H1 (cell line): ENCODE measurements at regions not wholly inside any gene's neighbourhood (a gene's known extent, or its start where the extent isn't known, plus 50 kb on each side); places are given as distances from the start of the nearest gene placed in this dataset.

Source experiments
- CTCF ChIA-PET: fragments of 300-600 bp; sonication (Branson Sonifier 250); formaldehyde crosslinking; loops from one replicate; lab custom pipeline; 2021; ENCODE audit not compliant: partially characterized antibody; lab: Charles Lee
- POLR2A ChIA-PET: fragments of 300-600 bp; sonication (Branson Sonifier 250); formaldehyde crosslinking; loops from one replicate; lab custom pipeline; 2021; ENCODE audit warnings: inconsistent platforms; ENCODE audit not compliant: partially characterized antibody; lab: Charles Lee
- DNase-seq, 2 experiments: peaks; one replicate each; pipeline versions ENCODE4 v3.0.0 to v3.0.0-alpha.2; 2010 to 2022; ENCODE audit warnings: low spot score in 2 of 2, low read depth in 1 of 2, mixed read lengths in 1 of 2
- FAIRE-seq: peaks from 2 replicates; lab custom pipeline; 2011; peaks lifted over from hg19 to GRCh38; lab: Jason Lieb, UNC
- H2AFZ ChIP-seq: 2 replicates; pipeline ENCODE4 v1.8.1; 2012; ENCODE audit warnings: low read length, inconsistent platforms
- H2AK5ac ChIP-seq: 2 replicates; pipeline ENCODE4 v1.6.1; 2013; ENCODE audit warnings: low read depth, low read length
- H2BK120ac ChIP-seq: replicated peaks from 2 replicates; pipeline ENCODE3; 2013; ENCODE audit warnings: low read depth, low read length, inconsistent platforms
- H2BK12ac ChIP-seq: 2 replicates; pipeline ENCODE4 v1.6.1; 2013; ENCODE audit warnings: low read depth, low read length
- H2BK15ac ChIP-seq: 2 replicates; pipeline ENCODE4 v1.6.1; 2013; ENCODE audit warnings: low read length
- H2BK20ac ChIP-seq: 2 replicates; pipeline ENCODE4 v1.6.1; 2013; ENCODE audit warnings: low read length
- H2BK5ac ChIP-seq: 2 replicates; pipeline ENCODE4 v1.6.1; 2013; ENCODE audit warnings: low read depth, low read length
- H3K14ac ChIP-seq: 2 replicates; pipeline ENCODE4 v1.6.1; 2013; ENCODE audit warnings: inconsistent platforms; ENCODE audit not compliant: insufficient read length
- H3K18ac ChIP-seq: 2 replicates; pipeline ENCODE4 v1.6.1; 2013; ENCODE audit warnings: low read length; ENCODE audit errors: extremely low read depth
- H3K23ac ChIP-seq: 2 replicates; pipeline ENCODE4 v1.6.1; 2013; ENCODE audit warnings: inconsistent platforms; ENCODE audit not compliant: insufficient read length
- H3K23me2 ChIP-seq: 2 replicates; pipeline ENCODE4 v1.6.1; 2013; ENCODE audit warnings: low read depth, low read length
- H3K27ac ChIP-seq: 2 replicates; pipeline ENCODE4 v1.6.1; 2011; ENCODE audit warnings: low read depth, low read length, inconsistent platforms
- H3K27me3 ChIP-seq, 4 experiments: replicated peaks in 1 of 4; 1 replicate in 1 of 4; 2 replicates in 3 of 4; pipeline versions ENCODE4 v1.6.1 to v1.8.1; 2011 to 2013; ENCODE audit warnings: low read length in 3 of 4, mild to moderate bottlenecking in 3 of 4, inconsistent platforms in 2 of 4, mixed read lengths in 2 of 4, moderate library complexity in 1 of 4; ENCODE audit not compliant: control insufficient read depth in 3 of 4, insufficient read depth in 3 of 4; ENCODE audit errors: extremely low read depth in 1 of 4
- H3K36me3 ChIP-seq, 4 experiments: 2 replicates each; pipeline versions ENCODE4 v1.6.1 to v1.8.1; 2011 to 2013; ENCODE audit warnings: mild to moderate bottlenecking in 4 of 4, low read length in 3 of 4, moderate library complexity in 2 of 4, control low read depth in 1 of 4, inconsistent platforms in 1 of 4; ENCODE audit not compliant: insufficient read depth in 4 of 4, control insufficient read depth in 2 of 4
- H3K4ac ChIP-seq: replicated peaks from 2 replicates; pipeline ENCODE3; 2013; ENCODE audit warnings: low read length, low read depth, mixed read lengths, inconsistent platforms; ENCODE audit not compliant: insufficient read length
- H3K4me1 ChIP-seq, 4 experiments: replicated peaks in 1 of 4; 1 replicate in 1 of 4; 2 replicates in 3 of 4; pipeline versions ENCODE4 v1.6.1 to v1.8.1; 2011 to 2013; ENCODE audit warnings: low read length in 3 of 4, inconsistent platforms in 2 of 4, mixed read lengths in 1 of 4; ENCODE audit not compliant: insufficient read depth in 4 of 4, control insufficient read depth in 3 of 4
- H3K4me2 ChIP-seq, 2 experiments: 2 replicates each; pipeline versions ENCODE4 v1.6.1 to v1.8.1; 2011 to 2013; ENCODE audit warnings: low read depth in 2 of 2, low read length in 2 of 2, control low read depth in 1 of 2, inconsistent platforms in 1 of 2, mild to moderate bottlenecking in 1 of 2; ENCODE audit not compliant: insufficient read depth in 1 of 2
- H3K4me3 ChIP-seq, 4 experiments: fragments of 200-600, 300-600 bp in 1 of 4; sonication (generic), shearing (Covaris generic), sonication (Bioruptor Twin) in 1 of 4; 2 replicates each; pipeline versions ENCODE4 v1.5.1 to v1.8.1; 2011 to 2016; ENCODE audit warnings: low read length in 4 of 4, low read depth in 3 of 4, control low read depth in 2 of 4, inconsistent platforms in 2 of 4, mild to moderate bottlenecking in 2 of 4, mixed read lengths in 1 of 4, moderate library complexity in 1 of 4; ENCODE audit not compliant: insufficient read depth in 2 of 4; ENCODE audit errors: extremely low read depth in 1 of 4
- H3K56ac ChIP-seq: replicated peaks from 2 replicates; pipeline ENCODE3; 2013; ENCODE audit warnings: low read depth, mild to moderate bottlenecking, mixed read lengths, low read length, inconsistent platforms; ENCODE audit not compliant: insufficient read length
- H3K79me1 ChIP-seq: 2 replicates; pipeline ENCODE4 v1.6.1; 2013; ENCODE audit warnings: low read depth, low read length, control low read depth
- H3K79me2 ChIP-seq, 2 experiments: 2 replicates each; pipeline versions ENCODE4 v1.6.1 to v1.8.1; 2012 to 2013; ENCODE audit warnings: low read length in 2 of 2, mild to moderate bottlenecking in 2 of 2, inconsistent platforms in 1 of 2; ENCODE audit not compliant: insufficient read depth in 2 of 2, control insufficient read depth in 1 of 2
- H3K9ac ChIP-seq, 4 experiments: replicated peaks in 1 of 4; 1 replicate in 1 of 4; 2 replicates in 3 of 4; pipeline versions ENCODE4 v1.6.1 to v1.8.1; 2011 to 2013; ENCODE audit warnings: low read depth in 3 of 4, low read length in 3 of 4, control low read depth in 2 of 4, mild to moderate bottlenecking in 2 of 4, moderate library complexity in 2 of 4, inconsistent platforms in 1 of 4; ENCODE audit errors: extremely low read depth in 1 of 4
- H3K9me3 ChIP-seq, 2 experiments: 2 replicates each; pipeline versions ENCODE4 v1.6.1 to v1.8.1; 2012 to 2013; ENCODE audit warnings: mild to moderate bottlenecking in 2 of 2, moderate library complexity in 2 of 2, control low read depth in 1 of 2, inconsistent platforms in 1 of 2, low read depth in 1 of 2, low read length in 1 of 2, mixed read lengths in 1 of 2; ENCODE audit not compliant: insufficient read depth in 2 of 2
- H4K20me1 ChIP-seq, 2 experiments: replicated peaks in 1 of 2; 2 replicates each; pipeline versions ENCODE3 to v1.8.1; 2011 to 2013; ENCODE audit warnings: inconsistent platforms in 2 of 2, low read length in 2 of 2, mild to moderate bottlenecking in 1 of 2; ENCODE audit not compliant: insufficient read depth in 2 of 2, control insufficient read depth in 1 of 2
- H4K5ac ChIP-seq: 2 replicates; pipeline ENCODE4 v1.6.1; 2013; ENCODE audit warnings: low read length, low read depth, mixed read lengths, inconsistent platforms; ENCODE audit not compliant: insufficient read length
- H4K8ac ChIP-seq: 2 replicates; pipeline ENCODE4 v1.8.0; 2013; ENCODE audit warnings: mild to moderate bottlenecking, moderate library complexity, low read length, inconsistent platforms; ENCODE audit not compliant: insufficient read depth; ENCODE audit errors: extremely low read depth
- H4K91ac ChIP-seq: replicated peaks from 2 replicates; pipeline ENCODE3; 2013; ENCODE audit warnings: low read length, mixed read lengths, inconsistent platforms; ENCODE audit not compliant: insufficient read length
- BCL11A ChIP-seq, 2 experiments: IDR thresholded peaks; one replicate each; pipeline ENCODE4 v1.6.1; 2011; ENCODE audit warnings: low read depth in 2 of 2, low read length in 2 of 2, mild to moderate bottlenecking in 2 of 2
- CBX5 ChIP-seq: fragments of 300-800, 300-1000 bp; sonication (generic); IDR thresholded peaks from 2 replicates; pipeline ENCODE4 v1.7.1; 2016; ENCODE audit warnings: antibody characterized with exemption, low read length, low read depth
- GTF2F1 ChIP-seq: IDR thresholded peaks from 2 replicates; pipeline ENCODE4 v1.6.1; 2012; ENCODE audit warnings: low read depth, low read length, improper control_type of control experiment, borderline replicate concordance
- JUND ChIP-seq: IDR thresholded peaks from 2 replicates; pipeline ENCODE4 v1.6.1; 2011; ENCODE audit warnings: mild to moderate bottlenecking, improper control_type of control experiment, low read length
- KDM1A ChIP-seq: fragments of 200-600, 300-600 bp; sonication (generic); IDR thresholded peaks from 2 replicates; pipeline ENCODE4 v1.7.1; 2016; ENCODE audit warnings: mild to moderate bottlenecking, low read length, borderline replicate concordance
- SIRT6 ChIP-seq: IDR thresholded peaks from one replicate; pipeline ENCODE4 v1.7.1; 2012; ENCODE audit warnings: low read length, inconsistent platforms
- SP1 ChIP-seq: IDR thresholded peaks from 2 replicates; pipeline ENCODE4 v1.6.1; 2011; ENCODE audit warnings: low read depth, low read length
- ZNF274 ChIP-seq: IDR thresholded peaks from 2 replicates; pipeline ENCODE4 v1.7.0; 2012; ENCODE audit warnings: low read length, borderline replicate concordance; ENCODE audit errors: extremely low read depth
- WGBS, 2 experiments: shearing (Covaris generic) in 1 of 2; methylation state at CpG; one replicate each; pipeline versions ENCODE4 v1.1.6 to v1.1.7; 2013 to 2015; ENCODE audit warnings: low lambda C conversion rate in 2 of 2, mixed read lengths in 2 of 2, inconsistent platforms in 1 of 2, low coverage in 1 of 2, missing lambda C conversion rate in 1 of 2; ENCODE audit not compliant: insufficient replicate concordance in 2 of 2, insufficient coverage in 1 of 2, insufficient read length in 1 of 2; ENCODE audit errors: extremely low coverage in 1 of 2, missing lambda C conversion rate in 1 of 2; 5-methylcytosine and 5-hydroxymethylcytosine counted together

DNA sequence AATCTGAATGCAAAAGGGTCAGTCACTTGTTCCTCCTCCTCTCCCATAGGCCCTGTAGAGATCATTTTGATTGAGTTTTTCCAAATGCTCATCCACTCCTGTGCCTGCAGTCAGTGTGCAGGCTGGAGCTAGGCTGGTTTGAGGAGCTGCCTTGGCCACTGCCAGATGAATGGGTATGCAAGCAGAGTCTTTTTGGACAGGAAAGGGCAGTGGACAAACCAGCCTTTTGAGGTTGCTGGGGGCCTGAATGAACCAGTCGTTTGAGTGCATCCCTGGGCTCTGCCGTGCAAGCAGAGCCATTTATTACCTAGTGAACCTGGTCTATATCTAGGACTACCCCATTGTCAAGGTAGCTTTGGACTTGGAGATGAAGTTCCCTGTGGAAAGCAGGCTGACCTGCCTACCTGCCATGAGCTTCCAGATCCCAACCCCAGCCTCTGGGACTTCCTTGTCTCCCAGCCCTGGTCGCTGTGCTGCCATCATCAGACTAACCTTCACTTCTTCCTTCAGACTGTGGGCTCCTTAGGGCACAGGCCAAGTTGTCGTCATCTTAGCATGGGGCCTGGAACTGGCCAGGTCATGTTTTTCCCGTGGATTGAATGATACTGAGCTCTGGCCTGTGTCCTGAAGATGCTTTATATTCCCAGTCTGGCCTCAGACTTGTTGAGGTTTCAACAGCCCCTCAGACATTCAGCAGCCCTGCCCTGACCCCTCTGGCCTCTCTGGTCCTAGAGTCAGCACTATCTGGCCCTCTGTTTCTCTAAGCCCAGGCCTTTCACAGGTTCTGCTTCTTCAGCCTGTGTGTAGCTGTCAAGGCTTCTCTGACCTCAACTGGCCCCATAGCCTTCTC, 55.5 kb upstream of the PRR23C start:
- CTCF ChIA-PET = interaction anchor here (0.6 to 4.2 kb wide), 3 partner anchors 12 to 140 kb away, joined by 3 to 29 read pairs (median 3); no protein-coding TSS in a partner anchor
- Histone ChIP-seq H2BK5ac (no peak overlapping the region), H2AK5ac (no peak overlapping the region), H3K14ac (no peak overlapping the region), H3K56ac (no peak overlapping the region), H3K4me2 (no peak overlapping the region), H3K18ac (no peak overlapping the region), H4K5ac (no peak overlapping the region), H3K4ac (no peak overlapping the region), H2BK12ac (no peak overlapping the region), H4K8ac (no peak overlapping the region), H3K36me3 (no peaks in the 10 kb centered on the region), H3K79me1 (no peaks in the 10 kb centered on the region), H3K79me2 (no peaks in the 10 kb centered on the region), H2BK15ac (no peak overlapping the region), H3K23ac (no peak overlapping the region), H3K9me3 (no peaks in the 10 kb centered on the region; a peak in 1 of 4 replicates), H2BK20ac (no peak overlapping the region), H2AFZ (no peak overlapping the region), H3K27me3 (no peaks in the 10 kb centered on the region; a peak in 1 of 7 replicates), H3K4me3 (no peak overlapping the region), H3K9ac (no peak overlapping the region), H4K91ac (no peak overlapping the region), H3K4me1 (0 out of 7 replicates have a peak, but pooled peaks cover 0 to 2% (median 0%) of the 10 kb centered on the region in 4 experiments), H2BK120ac (no peak overlapping the region), H4K20me1 (no peaks in the 10 kb centered on the region), H3K23me2 (no peaks in the 10 kb centered on the region), H3K27ac (no peak overlapping the region)
- DNase-seq (no peak), FAIRE-seq (no peak)
- TF ChIP-seq BCL11A (IDR thresholded peaks at IDR 0.05; ENCODE audit: low read depth in 2 of 2, low read length in 2 of 2) = no peak
- no peak for TF ChIP-seq ZNF274
- TF ChIP-seq CBX5 = no peak
- TF ChIP-seq SP1 = no peak
- no peak for TF ChIP-seq KDM1A
- TF ChIP-seq GTF2F1 = no peak
- no peak for TF ChIP-seq SIRT6
- no peak for TF ChIP-seq JUND
- POLR2A ChIA-PET = no interaction called here
- WGBS, 2 experiments = 75% methylated on average over 5 of the region's 5 CpGs; no CpG with 5 or more reads in 1 of the 2 experiments
